Right kidney (tissue), 1 donor: ENCODE measurements at regions not wholly inside any gene's neighbourhood (a gene's known extent, or its start where the extent isn't known, plus 50 kb on each side); places are given as distances from the start of the nearest gene placed in this dataset.

Experiments
- DNase-seq: peaks from one replicate; pipeline ENCODE4 v3.0.0-alpha.2; 2016

GRCh38 chr6:129967427-129967826 is 51.0 kb upstream of the L3MBTL3 start:
- DNase-seq: no peak

DNA sequence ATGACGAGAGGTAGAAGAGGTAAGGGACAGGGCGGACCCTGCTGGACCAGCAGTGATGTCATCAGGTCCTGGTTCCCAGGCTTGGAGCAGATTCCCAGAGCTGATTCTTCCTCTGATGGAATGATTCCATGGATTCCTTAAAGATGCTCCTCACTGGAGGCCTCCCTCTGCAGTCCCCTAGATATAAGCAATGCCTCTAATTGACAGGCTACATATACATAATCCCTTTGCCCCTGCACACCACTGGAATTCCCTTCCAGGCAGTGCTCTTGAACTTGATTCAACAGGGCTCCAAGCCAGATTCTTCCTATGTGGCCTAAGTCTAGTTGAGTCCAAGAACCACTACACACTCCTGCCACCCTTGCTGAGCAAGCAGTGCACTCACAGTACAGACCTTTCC is 52.3 kb upstream of the L3MBTL3 start:
- no peak for DNase-seq

GRCh38 chr6:129965096-129965495 is 53.3 kb upstream of the L3MBTL3 start:
- DNase-seq: no peak

- no peak for DNase-seq
These were observed 58.9 kb upstream of the L3MBTL3 start for GRCh38 chr6:129959358-129959930.

GRCh38 chr6:129957941-129958898 is 60.2 kb upstream of the L3MBTL3 start:
- no peak for DNase-seq

DNA sequence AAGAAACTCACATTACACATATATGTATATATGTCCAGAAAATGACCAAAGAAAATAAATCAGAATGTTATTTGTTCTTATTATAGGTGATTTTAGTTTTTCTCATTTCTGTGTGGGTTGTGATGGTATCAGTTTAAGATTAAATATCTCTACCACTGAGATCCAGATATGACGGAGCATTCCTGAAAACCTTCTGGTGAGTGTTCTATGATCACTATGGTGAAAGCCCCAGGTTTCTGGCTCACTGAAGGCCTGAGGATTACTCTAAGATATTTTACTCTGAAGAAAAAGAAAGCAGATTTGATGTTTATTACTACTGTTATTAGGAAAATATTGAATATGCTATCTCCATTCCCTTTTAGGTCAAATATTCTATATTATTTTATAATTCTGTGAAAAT is 62.8 kb upstream of the L3MBTL3 start:
- DNase-seq: no peak

DNA sequence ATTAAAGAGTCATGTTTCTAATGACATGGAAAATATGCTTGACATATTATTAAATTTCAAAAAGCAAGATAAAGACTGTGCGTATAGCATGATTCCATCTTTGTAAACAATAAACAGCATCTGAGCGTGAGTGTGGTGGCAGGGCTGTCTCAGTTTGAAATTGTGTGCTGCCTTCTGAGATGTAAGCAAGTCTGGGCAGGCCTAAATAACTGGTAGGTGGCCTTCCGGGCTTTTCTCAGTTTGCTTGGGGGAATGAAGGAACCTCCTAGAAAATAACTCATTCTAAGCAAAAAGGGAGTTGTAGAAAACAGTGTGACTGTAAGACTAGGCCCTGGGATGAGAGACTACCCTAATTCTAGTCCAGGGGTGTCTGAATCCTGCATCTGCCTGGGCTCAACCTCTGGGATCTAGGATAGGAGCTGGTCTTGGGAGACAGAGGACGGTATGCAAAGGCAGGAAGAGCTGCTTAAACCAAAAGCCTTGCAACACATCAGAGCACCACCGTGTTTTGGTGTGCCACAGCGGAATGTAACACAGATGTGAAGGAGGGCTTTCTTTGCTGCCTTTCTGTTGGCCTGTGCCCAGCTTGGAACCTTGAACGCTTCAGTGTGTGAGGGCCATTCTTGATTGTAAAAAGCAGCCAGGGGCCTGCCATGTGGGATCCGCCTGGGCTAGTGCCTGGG is 63.5 kb upstream of the L3MBTL3 start:
- DNase-seq: no peak

DNA sequence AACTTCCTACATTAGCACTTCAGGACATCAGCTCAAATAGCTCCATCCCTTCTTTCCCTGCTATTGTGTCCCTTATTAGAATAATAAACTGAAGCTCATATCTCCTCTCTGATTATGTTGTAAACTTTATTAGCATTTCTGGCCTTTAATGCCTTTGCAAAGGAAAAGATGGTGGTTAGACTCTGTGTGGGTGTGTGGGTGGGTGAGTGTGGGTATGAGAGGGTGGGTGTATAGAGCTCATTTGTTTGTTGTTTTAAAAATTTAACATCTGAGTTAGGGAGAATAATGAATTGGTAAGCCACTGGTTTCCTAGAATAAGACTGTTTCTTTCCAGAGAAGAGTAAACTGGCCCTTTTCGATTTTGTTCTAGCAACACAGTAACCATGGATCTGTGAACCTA is 70.6 kb upstream of the L3MBTL3 start:
- DNase-seq: no peak

DNA sequence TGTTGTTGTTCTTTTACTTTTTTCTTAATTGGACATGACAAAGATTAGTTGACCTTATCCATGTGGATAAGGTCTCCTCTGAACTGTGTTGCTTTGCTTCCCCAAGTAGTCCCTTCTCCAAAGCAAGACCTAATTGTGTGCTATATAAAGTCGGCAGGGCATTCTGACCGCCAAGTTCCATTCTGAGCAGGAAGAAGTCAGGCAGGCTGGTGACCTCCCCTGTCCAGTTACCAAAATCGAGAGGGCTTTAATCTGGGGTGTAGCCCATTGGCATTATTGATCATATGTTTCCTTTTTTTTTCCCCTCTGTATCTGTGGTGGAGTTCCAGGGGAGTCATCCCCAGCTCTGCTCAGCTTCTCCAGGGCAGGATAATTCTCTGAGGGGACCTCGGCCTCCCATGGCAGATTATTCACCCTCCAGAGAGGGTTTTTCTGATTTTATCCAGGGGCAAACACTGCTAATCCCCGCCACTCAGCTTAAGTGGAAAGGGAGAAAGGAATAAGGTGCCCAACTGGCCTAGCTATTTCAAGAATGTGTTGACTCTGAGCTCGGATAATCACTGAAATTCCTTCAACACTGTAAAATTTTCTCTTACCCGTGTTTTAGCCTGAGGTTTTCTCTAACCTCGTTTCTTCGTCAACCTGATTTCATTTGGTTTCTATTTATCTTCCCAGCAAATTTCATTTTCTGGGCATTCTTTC is 71.8 kb upstream of the L3MBTL3 start:
- no peak for DNase-seq

- no peak for DNase-seq
These were observed 74.6 kb upstream of the L3MBTL3 start for GRCh38 chr6:129943637-129944271.

- DNase-seq: no peak
These were observed 77.8 kb upstream of the L3MBTL3 start for GRCh38 chr6:129940454-129941195.

GRCh38 chr6:129938249-129939020 is 77.3 kb upstream of the TMEM244 start:
- no peak for DNase-seq

DNA sequence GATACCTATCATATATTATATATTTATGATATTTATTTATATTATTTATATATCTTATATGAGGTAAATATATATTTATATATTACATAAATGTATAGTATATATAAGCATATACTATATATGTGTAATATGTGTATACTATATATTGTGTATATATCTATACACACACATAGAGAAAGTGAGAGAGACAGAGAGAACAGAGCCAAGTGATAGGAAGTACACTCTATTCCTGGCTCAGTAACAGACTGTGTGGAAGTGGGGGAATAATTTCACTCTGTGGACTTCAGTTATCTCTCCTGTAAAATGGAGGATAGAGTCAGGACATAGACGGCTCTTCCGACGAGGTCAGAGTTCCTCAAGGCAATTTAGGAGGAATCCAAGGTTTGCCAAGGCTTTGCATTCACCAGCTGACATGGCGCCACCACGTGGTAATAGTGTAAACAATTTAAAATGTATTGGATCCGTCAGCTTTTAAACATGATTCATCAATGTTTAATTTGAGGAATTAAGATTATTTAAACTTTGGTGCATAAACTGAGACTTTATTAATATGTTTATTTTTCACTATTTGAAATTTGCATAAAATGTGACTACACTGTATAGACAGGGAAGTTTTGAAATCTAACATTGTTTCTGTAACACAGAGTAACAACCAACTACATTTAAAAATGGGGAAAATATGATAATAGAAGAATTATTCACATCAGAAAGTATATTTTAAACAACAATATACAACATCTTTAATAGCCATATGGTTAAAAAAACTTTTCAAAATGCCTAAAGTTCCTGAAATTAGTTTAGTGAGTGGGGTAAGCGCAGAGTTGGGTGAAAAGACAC is 75.4 kb upstream of the TMEM244 start:
- DNase-seq: peak; percentile 17

- no peak for DNase-seq
These were observed 71.2 kb upstream of the TMEM244 start for GRCh38 chr6:129932321-129932720.

DNA sequence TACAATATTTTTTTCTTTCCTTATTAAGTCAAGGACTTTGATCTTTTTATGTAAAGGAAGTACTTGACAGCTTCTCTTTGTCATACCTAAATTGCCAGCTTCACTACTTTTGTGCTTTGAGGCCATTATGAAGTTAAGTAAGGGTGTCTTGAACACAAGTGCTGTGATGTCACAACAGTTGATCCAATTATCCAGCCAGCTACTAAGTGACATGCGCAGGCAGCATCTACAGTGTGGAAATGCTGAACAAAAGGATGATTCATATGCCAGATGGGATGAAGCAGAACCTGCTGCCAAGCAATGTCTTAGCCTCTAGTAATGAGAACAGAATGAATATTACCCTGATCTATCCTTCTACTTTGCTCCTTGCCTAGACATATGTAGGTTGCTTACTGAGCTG is 68.3 kb upstream of the TMEM244 start:
- DNase-seq: no peak

GRCh38 chr6:129923530-129924250 is 62.6 kb upstream of the TMEM244 start:
- no peak for DNase-seq

- DNase-seq: no peak
These were observed 60.2 kb upstream of the TMEM244 start for GRCh38 chr6:129921169-129921817.

- DNase-seq: no peak
These were observed 59.1 kb upstream of the TMEM244 start for GRCh38 chr6:129920103-129920798.
